CD4-positive, alpha-beta T cell treated with Interleukin-4 for 1 hour (primary cell): ENCODE measurements at regions not wholly inside any gene's neighbourhood (a gene's known extent, or its start where the extent isn't known, plus 50 kb on each side); places are given as distances from the start of the nearest gene placed in this dataset.
A peak's percentile ranks its signal among the peaks of the same experiment; 100 is the strongest.

ENCODE experiments used
- DNase-seq, 2 donors: peaks; one replicate each; pipeline ENCODE4 v3.0.0-alpha.2; 2020 to 2022

DNA sequence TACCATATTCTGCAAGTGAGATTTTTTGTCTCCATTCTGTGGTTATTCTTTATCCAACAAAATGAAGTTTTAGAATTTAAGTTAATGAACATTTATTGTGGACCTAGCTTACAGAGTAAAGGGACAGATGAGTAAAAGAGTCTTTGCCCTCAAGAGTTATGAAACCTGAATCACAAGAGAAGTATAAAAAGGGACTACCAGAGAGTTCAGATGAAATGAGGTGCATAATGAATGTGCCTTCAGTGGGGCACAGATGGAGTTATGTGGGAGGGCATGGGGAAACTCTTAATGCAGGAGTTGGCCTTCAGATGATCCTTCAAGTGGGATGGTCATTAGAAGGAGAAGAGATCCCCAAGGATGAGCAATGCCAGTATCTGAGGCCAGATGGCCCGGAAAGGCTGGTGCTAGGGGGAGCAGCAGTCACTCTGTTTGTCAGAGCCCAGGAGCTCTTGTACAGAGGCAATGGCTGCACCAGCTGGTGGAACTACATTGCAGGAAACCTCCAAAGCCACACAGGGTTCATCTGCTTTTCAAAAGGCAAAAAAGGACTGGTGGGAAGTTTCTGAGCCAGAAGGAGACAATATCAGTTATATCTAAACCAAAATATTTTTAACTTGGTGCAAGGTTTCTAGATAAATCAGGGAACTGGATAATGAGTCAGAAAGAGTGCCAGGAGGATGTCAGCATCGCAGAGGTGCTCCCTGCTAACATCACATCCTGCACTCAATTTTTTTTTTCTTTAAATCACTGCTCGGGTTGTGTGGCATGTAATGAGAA lies 162.0 kb downstream of the KLF6 start:
- peak in 1 of 2 donors; percentile 11 for DNase-seq

DNA sequence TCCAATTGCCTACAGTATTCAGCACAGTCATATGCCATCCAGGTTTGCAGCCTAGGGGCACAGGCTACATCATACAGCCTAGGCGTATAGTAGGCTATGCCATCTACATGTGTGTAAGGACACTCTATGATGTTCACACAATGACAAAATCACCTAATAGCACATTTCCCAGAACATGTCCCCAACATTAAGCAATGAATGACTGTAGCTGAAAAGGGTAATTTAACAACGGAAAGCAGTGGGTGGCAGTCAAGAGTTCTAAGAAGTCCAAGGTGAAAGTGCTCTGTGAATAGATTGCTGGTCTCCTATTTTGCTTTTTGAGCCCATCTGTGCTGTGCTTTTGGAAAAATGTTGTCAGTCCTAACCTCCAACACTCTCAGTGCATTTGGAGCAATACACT lies 162.6 kb downstream of the KLF6 start:
- DNase-seq = peak in 1 of 2 donors; percentile 15

DNA sequence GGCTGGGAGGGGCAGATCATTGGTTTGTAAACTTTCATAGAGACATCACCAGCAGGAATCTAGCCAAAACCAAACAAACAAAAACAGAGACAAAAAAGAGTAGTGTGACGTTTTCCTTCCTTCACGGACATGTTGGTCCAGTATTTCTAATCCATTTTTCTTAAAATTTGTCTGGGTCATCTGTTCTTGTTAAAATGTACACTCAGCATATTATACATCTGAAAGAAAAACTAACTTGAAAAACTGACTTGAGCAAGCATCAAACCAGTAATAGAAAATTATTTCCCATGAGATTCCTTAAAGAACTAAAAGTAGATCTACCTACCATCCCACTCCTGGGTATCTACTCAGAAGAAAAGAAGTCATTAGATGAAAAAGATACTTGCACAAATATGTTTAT lies 164.2 kb downstream of the KLF6 start:
- no peak for DNase-seq

DNA sequence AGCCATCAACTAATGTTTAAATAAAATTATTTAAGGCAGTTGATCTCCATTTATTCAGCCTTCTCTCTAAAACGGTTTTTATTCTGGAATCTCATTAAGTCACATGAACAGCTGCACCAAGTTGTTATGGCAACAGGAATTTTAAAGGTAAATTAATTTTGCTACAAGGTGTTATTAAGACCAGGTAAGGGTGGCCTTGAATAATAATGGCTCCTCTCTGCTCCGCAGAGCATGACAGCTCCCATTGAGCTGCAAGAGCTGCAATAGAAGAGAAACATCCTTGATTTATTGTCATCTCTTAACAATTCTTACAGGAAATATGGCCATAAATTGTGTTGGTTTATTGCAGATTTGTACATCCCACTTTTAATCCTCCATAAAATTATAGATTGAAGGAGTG lies 165.8 kb downstream of the KLF6 start:
- no peak for DNase-seq

DNA sequence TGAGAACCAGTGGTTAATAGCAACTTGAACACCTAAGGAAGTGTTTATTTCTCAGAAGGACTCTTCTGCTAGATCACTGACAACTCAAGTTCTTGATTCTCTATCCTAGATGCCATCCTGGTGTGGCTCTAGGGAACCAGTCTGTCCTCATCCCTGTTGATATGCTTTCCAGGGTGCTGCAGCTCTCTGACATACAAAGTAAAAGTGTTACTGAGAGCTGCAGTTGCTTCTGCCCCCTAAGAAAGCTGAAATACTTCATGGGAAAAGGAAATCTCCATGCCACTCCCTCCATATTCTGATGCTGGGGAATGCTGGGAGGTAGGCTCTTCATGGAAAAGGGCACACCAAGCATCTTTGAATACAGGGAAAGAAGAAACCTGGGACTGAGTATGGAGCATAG lies 168.1 kb downstream of the KLF6 start:
- no peak for DNase-seq

DNA sequence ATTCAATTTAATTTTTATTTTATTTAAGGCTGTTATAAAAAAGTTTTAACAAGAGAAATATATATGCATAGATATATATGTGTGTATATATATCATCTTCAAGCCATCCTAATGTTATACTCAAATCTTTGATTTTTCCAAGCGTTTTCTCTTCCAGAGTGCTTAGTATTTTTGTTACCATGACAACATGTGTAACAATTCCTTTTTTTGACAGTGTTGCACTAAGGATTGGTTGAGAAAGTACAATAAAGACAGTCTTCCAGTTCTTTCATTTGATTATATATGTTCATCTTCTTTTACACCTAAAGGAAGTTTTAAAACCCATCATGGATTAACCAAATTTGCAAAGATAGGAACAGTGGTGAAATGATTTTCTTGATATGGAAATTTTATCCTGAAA lies 171.7 kb downstream of the KLF6 start:
- no peak for DNase-seq

DNA sequence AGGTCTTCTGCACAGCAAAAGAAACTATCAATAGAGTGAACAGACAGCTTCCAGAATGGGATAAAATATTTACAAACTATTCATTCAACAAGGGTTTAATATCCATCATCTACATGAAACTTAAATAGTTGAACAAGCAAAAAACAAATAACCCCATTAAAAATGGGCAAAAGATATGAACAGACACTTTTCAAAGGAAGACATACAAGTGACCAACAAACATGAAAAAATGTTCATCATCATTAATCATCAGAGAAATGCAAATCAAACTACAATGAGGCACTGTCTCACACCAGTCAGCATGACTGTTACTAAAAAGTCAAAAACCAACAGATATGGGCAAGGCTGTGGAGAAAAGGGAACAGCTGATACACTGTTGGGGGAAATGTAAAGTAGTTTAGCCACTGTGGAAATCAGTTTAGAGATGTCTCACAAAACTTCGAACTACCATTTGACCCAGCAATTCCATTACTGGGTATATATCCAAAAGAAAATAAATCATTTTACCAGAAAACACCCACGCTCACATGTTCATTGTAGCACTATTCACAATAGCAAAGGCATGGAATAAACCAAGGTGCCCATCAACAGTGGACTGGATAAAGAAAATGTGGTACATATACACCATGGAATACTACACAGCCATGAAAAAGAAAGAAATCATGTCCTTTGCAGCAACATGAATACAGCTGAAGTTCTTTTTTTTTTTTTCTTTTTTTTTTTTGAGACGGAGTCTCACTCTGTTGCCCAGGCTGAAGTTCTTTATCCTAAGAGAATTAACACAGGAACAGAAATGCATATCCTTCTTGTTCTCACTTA lies 172.6 kb downstream of the KLF6 start:
- no peak for DNase-seq

DNA sequence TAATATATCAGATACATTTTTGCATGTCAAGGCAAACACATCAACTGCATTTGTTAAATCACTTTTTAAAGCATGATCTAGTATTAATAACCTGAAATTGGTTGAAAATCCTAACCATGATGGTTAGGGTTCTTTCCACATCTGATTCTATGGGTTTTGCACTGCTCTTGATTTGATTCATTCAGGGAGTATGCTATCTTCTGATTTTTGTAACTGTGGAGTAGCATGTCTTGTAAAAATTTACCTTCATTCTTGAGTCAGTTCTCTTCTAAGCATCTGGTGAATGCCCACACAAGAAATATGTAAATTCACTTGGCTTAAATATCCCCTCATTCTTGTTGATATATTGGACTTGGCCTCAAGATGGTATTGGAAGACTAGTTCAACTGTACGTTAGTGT lies 178.7 kb downstream of the KLF6 start:
- no peak for DNase-seq

DNA sequence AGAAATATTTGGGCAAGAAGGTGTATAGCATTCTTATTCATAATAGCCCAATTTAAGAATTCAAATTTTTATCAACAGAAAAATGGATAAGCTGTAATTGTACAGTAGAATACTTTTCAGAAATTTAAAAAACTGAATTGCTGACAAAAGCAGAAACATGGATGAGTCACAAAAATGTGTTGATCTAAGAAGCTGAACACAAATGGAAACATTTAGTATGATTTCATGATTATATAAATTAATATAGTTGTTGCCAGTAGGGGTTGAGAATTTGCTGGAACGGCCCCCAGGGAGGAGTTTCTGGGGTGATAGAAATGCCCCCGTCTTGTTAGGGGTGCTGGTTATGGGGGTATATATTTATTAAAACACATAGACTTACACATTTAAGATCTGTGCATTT lies 179.1 kb downstream of the KLF6 start:
- DNase-seq = no peak

DNA sequence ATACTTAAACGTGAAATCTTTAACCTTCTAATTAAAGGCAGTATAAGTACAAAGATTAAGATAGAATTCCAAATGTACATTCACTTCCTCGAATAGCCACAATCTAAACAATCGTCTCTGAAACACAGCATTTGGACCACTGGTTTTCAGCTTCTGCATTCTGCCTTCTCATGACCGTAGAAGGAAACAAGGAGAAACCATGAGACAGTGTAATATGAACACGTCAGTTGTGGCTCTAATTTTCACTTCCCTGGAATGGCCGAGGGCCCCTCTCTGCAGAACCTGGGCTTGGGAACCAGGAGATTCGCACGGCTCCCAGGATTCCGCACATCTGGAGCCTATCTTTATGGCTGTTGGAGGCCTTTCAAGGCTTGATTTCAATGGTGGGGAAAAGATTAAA lies 189.3 kb downstream of the KLF6 start:
- no peak for DNase-seq

DNA sequence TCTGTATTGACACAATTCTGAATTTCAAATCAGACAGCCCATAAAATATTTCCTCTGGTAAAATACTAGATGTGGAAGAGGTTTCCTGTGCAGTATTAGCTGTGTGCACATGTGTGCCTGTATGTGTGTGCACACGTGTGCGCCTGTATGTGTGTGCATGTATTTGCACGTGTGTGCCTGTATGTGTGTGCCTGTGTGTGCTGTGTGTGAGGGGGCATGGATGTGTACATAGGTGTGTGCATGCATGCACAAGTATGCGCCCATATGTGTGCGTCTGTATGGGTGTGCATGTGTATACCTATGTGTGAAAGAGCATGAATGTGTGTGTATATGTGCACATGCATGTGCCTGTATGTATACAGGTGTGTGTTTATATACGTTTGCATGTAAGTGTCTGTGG lies 191.4 kb downstream of the KLF6 start:
- no peak for DNase-seq

DNA sequence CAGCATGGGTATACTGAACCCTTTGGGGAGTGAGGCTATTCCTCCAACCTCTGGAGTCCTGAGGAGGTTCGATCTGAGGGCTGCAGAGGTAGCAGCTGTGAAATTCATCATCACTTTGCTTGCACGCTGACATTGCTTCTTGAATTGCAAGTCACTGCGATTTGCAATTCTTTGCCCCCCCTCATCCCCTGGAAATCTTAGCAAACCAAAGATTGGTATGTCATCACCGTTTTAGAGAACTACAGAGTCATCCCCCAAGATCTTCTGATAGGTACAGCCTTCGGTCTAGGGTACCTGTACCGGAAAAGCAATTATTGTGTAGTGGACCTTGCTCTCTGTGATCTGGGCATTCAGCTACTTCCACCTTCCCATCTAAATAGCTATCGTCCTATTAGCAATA lies 192.6 kb downstream of the KLF6 start:
- DNase-seq = no peak

DNA sequence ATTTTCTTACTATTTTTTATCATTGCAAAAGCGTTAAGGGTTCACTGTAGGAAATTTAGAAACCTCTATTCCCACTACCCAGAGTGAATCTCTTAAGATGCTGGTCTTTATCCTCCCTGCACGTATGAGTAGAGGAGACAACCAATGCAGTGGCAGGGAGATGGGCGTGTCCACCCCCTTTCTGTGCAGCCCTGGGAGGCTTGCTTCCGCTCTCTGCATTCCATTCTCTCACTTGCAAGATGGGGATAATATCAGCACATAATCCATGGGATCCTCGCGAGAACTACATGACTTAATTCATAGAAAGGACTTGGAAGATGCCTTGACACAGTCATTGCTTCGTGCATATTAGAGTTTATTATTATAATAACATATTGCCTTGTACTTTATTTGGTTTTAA lies 196.2 kb downstream of the KLF6 start:
- no peak for DNase-seq

DNA sequence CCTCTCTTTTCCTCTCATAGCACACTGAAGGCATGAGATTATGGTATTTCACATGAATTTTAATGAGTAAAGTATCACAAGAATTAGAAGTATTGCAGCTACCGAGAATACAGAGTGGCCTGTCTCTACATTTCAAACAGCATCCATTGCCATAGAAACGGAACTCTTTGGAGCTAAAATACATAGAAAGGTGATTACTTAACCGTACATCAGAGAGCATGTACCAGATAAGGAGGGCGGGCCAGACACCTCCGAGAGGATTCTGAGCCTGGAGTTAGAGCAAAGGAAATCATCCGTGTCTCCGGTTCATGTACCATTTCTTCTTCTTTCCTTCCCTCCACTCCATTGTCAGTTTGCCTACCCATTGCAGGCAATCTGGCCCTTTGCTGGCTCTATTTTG lies 196.7 kb downstream of the KLF6 start:
- no peak for DNase-seq

DNA sequence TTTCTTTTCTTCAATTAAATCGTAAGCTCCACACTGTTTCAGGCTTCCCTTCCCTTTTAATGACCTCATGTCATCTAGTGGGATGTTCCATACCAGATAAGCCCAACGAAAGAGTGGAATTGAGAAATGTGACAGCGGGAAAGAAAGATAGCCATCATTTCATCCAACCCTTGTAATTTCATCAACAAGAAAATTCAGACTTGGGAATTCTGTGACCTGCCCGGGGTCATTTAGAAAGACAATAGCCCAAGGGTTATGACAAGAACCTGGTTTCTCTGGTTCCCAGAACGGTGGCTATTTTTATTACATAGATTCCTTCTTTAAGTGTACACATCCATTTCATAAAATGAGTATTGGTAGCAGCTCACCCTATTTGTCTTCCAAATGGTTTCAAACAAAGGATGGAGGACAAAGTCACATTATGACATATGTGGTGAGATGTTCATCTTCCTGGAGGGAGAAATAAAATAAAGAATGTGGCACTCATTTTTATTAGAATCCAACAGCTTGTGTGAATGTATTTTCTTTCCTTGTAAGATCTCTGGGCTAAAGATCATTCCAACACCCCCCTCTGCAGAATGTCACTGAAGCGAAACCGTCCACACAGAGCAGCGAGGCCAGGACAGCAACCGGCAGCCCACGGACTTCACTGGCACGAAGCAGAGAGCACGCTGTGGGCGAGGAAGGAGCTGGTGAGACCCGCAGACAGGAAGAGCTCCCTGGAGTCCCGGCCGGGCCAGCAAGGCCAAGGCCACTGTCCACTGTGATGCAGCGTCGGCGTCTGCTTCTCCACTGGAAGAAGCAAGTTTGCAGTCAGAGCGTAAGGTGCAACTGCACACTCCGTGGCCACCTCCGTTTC lies 199.9 kb downstream of the KLF6 start:
- DNase-seq = no peak

DNA sequence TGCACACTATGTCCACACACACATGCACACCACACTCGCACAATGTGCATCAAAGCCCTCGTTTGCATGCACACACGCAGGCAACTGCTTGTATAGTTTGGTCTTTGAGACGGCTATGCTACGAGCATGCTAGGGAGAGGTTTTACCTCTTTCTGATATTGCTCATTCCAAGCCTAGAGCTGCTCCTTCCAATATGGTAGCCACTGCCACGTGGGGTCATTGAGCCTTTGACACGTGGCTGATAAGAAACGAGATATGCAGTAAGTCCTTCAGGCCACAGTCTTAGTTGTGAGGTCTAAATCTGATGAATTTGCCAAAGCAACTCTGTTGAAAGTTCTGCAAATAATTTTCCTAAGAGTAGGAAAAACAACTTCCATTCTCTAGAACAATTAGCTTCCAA lies 204.4 kb downstream of the KLF6 start:
- DNase-seq = no peak

DNA sequence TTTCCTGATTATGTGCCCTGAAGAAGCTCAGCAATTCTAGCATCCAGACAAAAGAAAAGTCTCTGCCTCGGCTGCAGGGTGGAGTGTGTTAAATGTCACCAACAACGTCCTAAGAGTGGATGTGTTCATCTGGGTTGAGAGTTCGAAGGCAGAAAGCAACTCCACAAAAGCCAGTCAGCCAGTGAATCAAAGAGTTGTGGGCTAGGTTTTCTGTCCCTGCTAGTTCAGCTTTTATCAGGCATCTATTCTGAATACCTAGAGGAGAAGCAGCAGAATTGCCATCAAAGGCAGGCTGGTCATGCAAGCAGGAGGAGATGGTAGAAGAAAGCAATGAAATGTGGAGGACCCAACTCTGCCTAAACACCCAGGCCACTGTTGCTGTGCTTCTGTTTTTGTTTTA lies 205.2 kb downstream of the KLF6 start:
- DNase-seq = no peak

DNA sequence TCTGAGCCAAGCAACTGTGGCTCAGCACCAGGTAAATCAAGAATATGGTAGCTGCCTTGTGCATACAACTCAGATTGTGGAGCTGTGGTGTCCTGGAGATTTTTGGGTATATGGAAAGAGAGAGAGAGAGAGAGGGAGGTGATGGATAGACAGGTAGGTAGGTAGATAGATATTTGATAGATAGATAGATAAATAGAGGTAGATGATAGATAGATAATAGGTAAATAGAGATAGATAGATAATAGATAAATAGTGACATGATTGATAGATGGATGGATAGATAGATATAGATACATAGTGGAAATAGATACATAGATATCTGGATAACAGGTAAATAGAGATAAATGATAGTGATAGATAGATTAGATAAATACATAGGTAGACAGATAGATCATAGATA lies 206.3 kb downstream of the KLF6 start:
- DNase-seq = no peak

DNA sequence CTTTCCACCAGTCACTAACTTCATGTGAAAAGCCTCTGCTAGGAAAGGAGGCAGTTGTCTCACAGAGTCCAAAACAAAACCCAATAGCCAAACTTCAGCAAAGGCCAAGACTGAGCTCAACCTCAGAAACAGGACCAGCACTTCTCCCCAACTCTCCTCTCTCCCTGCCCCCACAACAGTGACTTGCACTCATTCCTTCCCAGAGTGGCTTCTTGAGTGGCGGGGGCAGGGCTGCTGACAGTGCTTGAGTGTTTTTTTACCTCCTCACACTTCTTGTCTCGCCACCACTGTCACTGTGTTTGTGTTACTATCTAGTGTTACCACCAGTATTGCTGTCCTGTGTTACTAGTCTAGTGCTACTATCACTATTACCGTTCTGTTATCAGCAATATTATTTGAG lies 206.8 kb downstream of the KLF6 start:
- DNase-seq = no peak

DNA sequence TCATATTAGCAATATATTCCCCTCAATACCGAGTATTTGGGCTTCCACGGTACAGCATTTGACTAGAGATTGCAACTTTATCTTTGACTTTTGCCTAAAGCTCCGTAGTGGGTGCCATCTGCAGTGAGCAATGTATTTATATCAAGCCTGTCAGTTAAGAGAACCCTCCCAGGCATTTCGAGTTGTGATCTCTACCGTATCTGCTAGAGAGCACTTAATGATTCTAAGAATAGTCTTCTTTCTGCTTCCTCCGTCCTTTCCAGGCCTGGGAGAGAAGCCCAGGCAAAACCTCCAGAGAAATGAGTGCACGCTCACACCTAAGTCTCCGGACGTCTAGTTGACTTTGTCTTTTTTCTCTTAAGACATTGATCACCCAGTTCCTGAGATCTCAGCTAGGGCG lies 210.6 kb downstream of the KLF6 start:
- DNase-seq = no peak

DNA sequence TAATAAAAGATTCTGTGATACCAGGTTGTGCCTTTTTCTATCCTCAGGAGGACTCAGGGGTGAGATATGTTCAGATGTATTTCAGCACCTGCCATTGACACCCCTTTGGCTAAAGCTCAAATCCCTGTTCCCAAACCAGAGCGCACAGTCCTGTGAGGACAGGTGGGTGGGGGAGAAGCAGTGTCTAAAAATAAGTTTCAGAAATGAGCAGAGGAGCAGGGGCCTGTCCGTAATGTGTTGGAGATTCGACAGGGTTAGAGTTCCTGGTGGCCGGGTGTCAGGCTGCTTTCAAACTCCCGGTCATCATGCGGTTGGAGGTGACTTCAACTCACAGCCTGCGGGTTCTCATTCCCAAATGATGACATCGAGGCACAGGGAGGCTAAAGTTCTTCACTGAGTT lies 211.5 kb downstream of the KLF6 start:
- DNase-seq = no peak

DNA sequence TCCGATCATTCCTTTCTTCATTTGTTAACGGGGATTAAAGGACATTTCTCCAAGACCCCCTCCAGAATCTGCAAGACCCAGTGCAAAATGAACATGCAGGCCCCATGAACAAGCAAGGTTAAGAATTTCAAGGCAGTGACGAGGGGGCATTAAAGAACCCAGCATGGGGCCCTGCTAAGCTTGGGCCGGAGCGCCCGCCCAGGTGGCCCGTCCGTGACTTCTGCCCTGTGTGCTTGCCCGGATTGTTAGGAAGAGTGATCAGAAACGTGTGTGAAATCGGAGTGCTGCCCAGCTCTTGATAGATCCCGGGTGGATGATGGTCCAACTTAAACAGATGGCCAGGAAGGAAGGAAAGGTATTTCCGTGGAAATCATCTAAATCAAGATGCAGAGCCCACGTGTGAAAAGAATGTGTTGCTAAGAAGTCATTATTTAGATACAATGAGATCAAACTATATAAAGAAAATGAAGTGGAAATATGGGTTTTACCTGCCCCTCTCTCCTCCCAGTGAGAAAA lies 213.6 kb downstream of the KLF6 start:
- no peak for DNase-seq

DNA sequence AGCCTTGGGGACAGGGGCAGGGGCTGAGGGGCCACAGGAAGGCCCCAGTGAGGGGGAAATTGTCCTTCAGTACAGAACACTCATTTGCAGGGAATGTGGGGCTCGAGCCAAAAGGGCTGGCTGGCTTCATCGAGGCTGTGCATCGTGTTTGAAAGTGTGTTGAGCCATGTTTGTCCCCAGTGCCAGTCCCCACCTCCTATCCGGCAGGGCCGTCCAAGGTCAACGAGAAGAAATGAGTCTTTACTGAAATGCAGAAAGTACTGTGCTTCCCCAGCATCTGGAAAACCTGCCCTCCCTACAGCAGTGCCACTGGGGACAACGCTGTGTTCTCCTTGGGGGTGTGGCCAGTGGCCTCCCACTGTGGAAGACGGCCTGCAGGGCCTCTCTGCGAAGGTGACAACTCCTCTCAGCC lies 214.1 kb downstream of the KLF6 start:
- DNase-seq = no peak
